MCF 10A (cell line): ENCODE measurements at regions not wholly inside any gene's neighbourhood (a gene's known extent, or its start where the extent isn't known, plus 50 kb on each side); places are given as distances from the start of the nearest gene placed in this dataset.
"Not testable (repeated sequence)": the region's sequence is repeated elsewhere in the genome, so short reads cannot be mapped to it uniquely, and the experiment has no call there.

ENCODE experiments used
- BruUV-seq: library from RNA; stranded (reverse); fragments of 400-500 nt; replicated peaks from 2 replicates; lab custom pipeline; 2021; lab: Mats Ljungman, UMichigan
- CTCF ChIA-PET: fragments of 300-600 bp; sonication (Branson Sonifier 250); formaldehyde crosslinking; extraction: SDS; loops from one replicate; lab custom pipeline; 2021; ENCODE audit warnings: antibody characterized with exemption, inconsistent platforms; lab: Yijun Ruan, JAX
- POLR2A ChIA-PET: fragments of 300-600, 350-650 bp; sonication (Branson Sonifier 250); formaldehyde crosslinking; extraction: SDS; loops from one replicate; lab custom pipeline; 2020; ENCODE audit warnings: antibody characterized with exemption, inconsistent platforms; lab: Yijun Ruan, JAX
- DNase-seq: peaks from one replicate; pipeline ENCODE4 v3.0.0-alpha.2; 2018; ENCODE audit not compliant: unreplicated experiment
- H3K27ac Mint-ChIP-seq: one replicate; pipeline ENCODE4 v1.8.0; 2022; ENCODE audit warnings: mild to moderate bottlenecking, low read depth, mixed read lengths; ENCODE audit not compliant: unreplicated experiment
- H3K27me3 Mint-ChIP-seq: one replicate; pipeline ENCODE4 v1.8.0; 2022; ENCODE audit warnings: mixed read lengths; ENCODE audit not compliant: insufficient read depth, unreplicated experiment
- H3K36me3 Mint-ChIP-seq: one replicate; pipeline ENCODE4 v1.8.0; 2022; ENCODE audit warnings: mild to moderate bottlenecking, moderate library complexity, mixed read lengths; ENCODE audit not compliant: insufficient read depth, unreplicated experiment
- H3K4me1 Mint-ChIP-seq: one replicate; pipeline ENCODE4 v1.8.0; 2022; ENCODE audit warnings: mixed read lengths; ENCODE audit not compliant: insufficient read depth, unreplicated experiment
- H3K4me3 Mint-ChIP-seq: one replicate; pipeline ENCODE4 v1.8.0; 2022; ENCODE audit warnings: mild to moderate bottlenecking, moderate library complexity, mixed read lengths; ENCODE audit not compliant: unreplicated experiment
- H3K9me3 Mint-ChIP-seq: one replicate; pipeline ENCODE4 v1.8.0; 2022; ENCODE audit warnings: mixed read lengths; ENCODE audit not compliant: unreplicated experiment
- CTCF ChIP-seq: fragments of 200-600 bp; IDR thresholded peaks from one replicate; pipeline ENCODE4 v1.8.0; 2022; ENCODE audit warnings: antibody characterized with exemption, mild to moderate bottlenecking; ENCODE audit not compliant: unreplicated experiment
- intact Hi-C: fragments of 100-400 bp; cut with micrococcal nuclease; formaldehyde crosslinking; loops from 2 replicates; pipeline ENCODE4 v1.14.1; 2022

- POLR2A ChIA-PET = no interaction called here
- intact Hi-C loops = no loop called here
- Mint-ChIP-seq H3K4me3 (no peak overlapping the region), H3K36me3 (no peaks in the 10 kb centered on the region), H3K4me1 (no peaks in the 10 kb centered on the region), H3K27ac (no peak overlapping the region), H3K27me3 (peaks cover 72% of the 10 kb centered on the region), H3K9me3 (no peaks in the 10 kb centered on the region)
- BruUV-seq = no TSS peak
- DNase-seq = no peak
- CTCF ChIA-PET = no interaction called here
- TF ChIP-seq CTCF = no peak
Measured at GRCh38 chr14:41449066-41449465, 157.6 kb upstream of the LRFN5 start.

DNA sequence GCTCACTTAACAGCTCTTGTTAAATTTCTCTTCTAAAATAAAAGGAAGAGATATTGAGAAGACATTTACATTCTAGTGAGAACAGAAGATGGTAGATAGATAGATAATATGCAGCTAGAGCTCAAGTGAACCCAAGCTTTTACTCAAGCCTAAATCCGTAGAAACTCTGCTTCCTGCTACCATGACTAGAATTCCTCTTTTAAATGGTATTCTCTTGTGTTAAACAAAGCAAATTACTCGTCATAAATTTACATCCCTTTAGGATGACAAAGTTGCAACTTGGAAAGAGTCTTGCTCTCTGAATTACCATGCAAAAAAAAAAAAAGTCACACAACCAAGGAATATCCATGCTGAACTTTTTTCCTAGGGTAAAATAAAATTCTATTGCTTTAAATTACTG lies 160.7 kb upstream of the LRFN5 start:
- no TSS peak for BruUV-seq
- Mint-ChIP-seq H3K36me3 (no peaks in the 10 kb centered on the region), H3K9me3 (no peaks in the 10 kb centered on the region), H3K27me3 (peaks cover 73% of the 10 kb centered on the region), H3K4me3 (no peak overlapping the region), H3K4me1 (no peaks in the 10 kb centered on the region), H3K27ac (no peak overlapping the region)
- intact Hi-C loops = no loop called here
- no peak for DNase-seq
- ChIA-PET CTCF (interaction anchor here (1.5 kb wide), 1 partner anchor 155 kb away, joined by 3 read pairs; no protein-coding TSS in a partner anchor), POLR2A (no interaction called here)
- TF ChIP-seq CTCF = no peak

- no peak for TF ChIP-seq CTCF
- Mint-ChIP-seq H3K9me3 (no peaks in the 10 kb centered on the region), H3K36me3 (no peaks in the 10 kb centered on the region), H3K4me3 (no peak overlapping the region), H3K4me1 (no peaks in the 10 kb centered on the region), H3K27ac (no peak overlapping the region), H3K27me3 (peaks cover 71% of the 10 kb centered on the region)
- intact Hi-C loops = no loop called here
- POLR2A ChIA-PET = no interaction called here
- CTCF ChIA-PET = interaction anchor here (0.5 kb wide), 1 partner anchor 9 kb away, joined by 5 read pairs; no protein-coding TSS in a partner anchor
- no peak for DNase-seq
- no TSS peak for BruUV-seq
Measured at GRCh38 chr14:41423503-41423902, 183.2 kb upstream of the LRFN5 start.

GRCh38 chr14:41421308-41421707 lies 185.4 kb upstream of the LRFN5 start:
- DNase-seq, H3K4me1 Mint-ChIP-seq, CTCF ChIA-PET, intact Hi-C loops, H3K4me3 Mint-ChIP-seq, H3K9me3 Mint-ChIP-seq, BruUV-seq, H3K27ac Mint-ChIP-seq, H3K36me3 Mint-ChIP-seq, POLR2A ChIA-PET: not testable (repeated sequence)
- peaks cover 52% of the 10 kb centered on the region for H3K27me3 Mint-ChIP-seq

DNA sequence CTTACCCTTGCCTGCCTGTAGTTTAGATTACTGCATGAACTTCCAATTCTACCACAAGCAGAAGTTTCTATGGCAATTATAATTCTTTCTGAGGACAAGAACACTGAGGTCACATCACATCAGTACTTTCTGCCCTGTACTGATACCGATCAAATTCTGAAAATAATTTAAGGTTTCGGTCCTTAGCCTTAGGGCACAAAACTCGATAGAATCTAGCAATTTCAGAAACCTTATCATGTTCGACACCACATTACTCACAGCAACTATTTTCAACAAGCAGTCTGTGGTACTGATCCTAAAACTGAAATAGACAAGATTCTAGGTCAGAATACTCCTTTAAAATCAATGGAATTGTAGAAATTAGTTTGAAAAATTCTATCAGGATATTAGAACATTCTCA lies 187.0 kb upstream of the LRFN5 start:
- no peak for DNase-seq
- no peak overlapping the region for H3K27ac Mint-ChIP-seq
- CTCF ChIA-PET = no interaction called here
- no peaks in the 10 kb centered on the region for H3K9me3 Mint-ChIP-seq
- no peak for TF ChIP-seq CTCF
- H3K27me3 Mint-ChIP-seq = peaks cover 54% of the 10 kb centered on the region
- H3K36me3 Mint-ChIP-seq = no peaks in the 10 kb centered on the region
- POLR2A ChIA-PET = no interaction called here
- BruUV-seq = no TSS peak
- no peak overlapping the region for H3K4me3 Mint-ChIP-seq
- intact Hi-C loops = no loop called here
- no peaks in the 10 kb centered on the region for H3K4me1 Mint-ChIP-seq
